Uterus (tissue), 2 donors: ENCODE measurements at regions not wholly inside any gene's neighbourhood (a gene's known extent, or its start where the extent isn't known, plus 50 kb on each side); places are given as distances from the start of the nearest gene placed in this dataset.

Experiments
- CTCF ChIP-seq, 4 experiments: fragments of 200-600 bp in 2 of 4; fragments of 450-650 bp in 2 of 4; sonication (generic) in 2 of 4; IDR thresholded peaks; one replicate each; pipeline ENCODE4 v1.5.1; 2016 to 2019; ENCODE audit warnings: antibody characterized with exemption in 4 of 4, mild to moderate bottlenecking in 2 of 4, moderate library complexity in 1 of 4
- POLR2A ChIP-seq, 2 donors: fragments of 450-650 bp; IDR thresholded peaks; one replicate each; pipeline ENCODE4 v1.6.1; 2016; ENCODE audit warnings: antibody characterized with exemption in 2 of 2, mild to moderate bottlenecking in 1 of 2, moderate library complexity in 1 of 2

- TF ChIP-seq CTCF (IDR thresholded peaks at IDR 0.05) (no peak), POLR2A (IDR thresholded peaks at IDR 0.05) (no peak)
Measured at GRCh38 chr5:38011668-38012188, 171.9 kb upstream of the GDNF start.
